AG04449 (cell line): ENCODE measurements at regions not wholly inside any gene's neighbourhood (a gene's known extent, or its start where the extent isn't known, plus 50 kb on each side); places are given as distances from the start of the nearest gene placed in this dataset.

Source experiments
- CTCF ChIA-PET: fragments of 350-600 bp; formaldehyde crosslinking; extraction: SDS; loops from one replicate; lab custom pipeline; 2021; ENCODE audit warnings: antibody characterized with exemption; lab: Yijun Ruan, JAX
- POLR2A ChIA-PET: fragments of 400-600, 350-600 bp; formaldehyde crosslinking; extraction: SDS; loops from one replicate; lab custom pipeline; 2020; ENCODE audit warnings: antibody characterized with exemption, inconsistent platforms; lab: Yijun Ruan, JAX
- DNase-seq: peaks from one replicate; pipeline ENCODE4 v3.0.0-alpha.2; 2010; ENCODE audit warnings: low read depth, low spot score
- H3K4me3 ChIP-seq: 2 replicates; pipeline ENCODE4 v1.5.1; 2011; ENCODE audit warnings: low read depth, mild to moderate bottlenecking, control low read depth, low read length
- TF ChIP-seq, protein P1 (sequence below): IDR thresholded peaks from one replicate; pipeline ENCODE4 v1.5.1; 2011; ENCODE audit warnings: mild to moderate bottlenecking, moderate library complexity, low read length, control low read depth, inconsistent platforms; ENCODE audit not compliant: insufficient read depth; ENCODE audit errors: missing control alignments

DNA sequence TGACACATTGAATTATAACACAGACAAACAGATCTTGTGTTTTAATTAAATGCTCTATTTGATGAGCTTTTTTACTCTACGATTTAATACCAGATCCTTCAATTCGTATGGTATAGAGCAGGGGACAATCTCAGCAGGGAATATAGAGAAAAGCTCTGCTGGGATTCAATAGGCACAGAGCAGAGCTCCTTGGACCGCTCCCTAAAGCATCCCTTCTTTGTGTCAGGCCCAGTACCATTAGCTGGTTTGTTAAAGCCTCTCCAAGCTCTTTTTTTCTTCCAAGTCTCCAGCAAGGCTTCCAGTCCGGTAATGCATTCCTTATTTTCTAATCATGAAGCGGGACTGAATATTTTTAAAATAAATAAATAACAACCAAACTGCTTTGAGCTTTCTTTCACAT lies 466.0 kb downstream of the NR4A2 start:
- ChIA-PET POLR2A (no interaction called here), CTCF (interaction anchor here (0.6 kb wide), 1 partner anchor 813 kb away, joined by 3 read pairs; no protein-coding TSS in a partner anchor)
- TF ChIP-seq, protein P1, sequence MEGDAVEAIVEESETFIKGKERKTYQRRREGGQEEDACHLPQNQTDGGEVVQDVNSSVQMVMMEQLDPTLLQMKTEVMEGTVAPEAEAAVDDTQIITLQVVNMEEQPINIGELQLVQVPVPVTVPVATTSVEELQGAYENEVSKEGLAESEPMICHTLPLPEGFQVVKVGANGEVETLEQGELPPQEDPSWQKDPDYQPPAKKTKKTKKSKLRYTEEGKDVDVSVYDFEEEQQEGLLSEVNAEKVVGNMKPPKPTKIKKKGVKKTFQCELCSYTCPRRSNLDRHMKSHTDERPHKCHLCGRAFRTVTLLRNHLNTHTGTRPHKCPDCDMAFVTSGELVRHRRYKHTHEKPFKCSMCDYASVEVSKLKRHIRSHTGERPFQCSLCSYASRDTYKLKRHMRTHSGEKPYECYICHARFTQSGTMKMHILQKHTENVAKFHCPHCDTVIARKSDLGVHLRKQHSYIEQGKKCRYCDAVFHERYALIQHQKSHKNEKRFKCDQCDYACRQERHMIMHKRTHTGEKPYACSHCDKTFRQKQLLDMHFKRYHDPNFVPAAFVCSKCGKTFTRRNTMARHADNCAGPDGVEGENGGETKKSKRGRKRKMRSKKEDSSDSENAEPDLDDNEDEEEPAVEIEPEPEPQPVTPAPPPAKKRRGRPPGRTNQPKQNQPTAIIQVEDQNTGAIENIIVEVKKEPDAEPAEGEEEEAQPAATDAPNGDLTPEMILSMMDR, result no peak
- no peak overlapping the region for H3K4me3 ChIP-seq
- DNase-seq, result no peak

- no peak overlapping the region for H3K4me3 ChIP-seq
- ChIA-PET POLR2A (no interaction called here), CTCF (no interaction called here)
- TF ChIP-seq, protein P1, result no peak
- DNase-seq, result no peak
Measured at GRCh38 chr2:155852156-155852555, 480.4 kb downstream of the NR4A2 start.

GRCh38 chr2:155846259-155846658 lies 486.3 kb downstream of the NR4A2 start:
- no peak for DNase-seq
- no peak overlapping the region for H3K4me3 ChIP-seq

DNA sequence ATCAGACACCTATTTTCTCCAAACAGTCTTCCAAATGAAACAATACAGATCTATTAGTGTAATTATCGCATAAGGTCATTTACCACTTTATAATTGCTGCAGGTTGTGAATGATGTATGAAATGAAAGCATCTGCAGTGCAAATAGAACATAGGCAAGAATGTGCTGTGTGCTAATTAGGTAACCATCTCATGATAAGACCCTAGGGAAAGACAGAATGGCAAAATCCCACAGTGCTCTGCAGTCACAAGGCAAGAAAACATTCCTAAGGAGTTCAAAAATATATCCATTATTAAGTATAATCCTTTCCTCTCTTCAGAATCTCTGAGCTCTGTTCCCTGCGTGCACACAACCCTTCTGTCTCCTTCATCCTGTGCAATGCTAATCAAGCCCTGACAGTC lies 488.1 kb downstream of the NR4A2 start:
- ChIA-PET POLR2A (no interaction called here), CTCF (no interaction called here)
- DNase-seq, result no peak
- TF ChIP-seq, protein P1, result no peak
- H3K4me3 ChIP-seq, result no peak overlapping the region

More at GRCh38 chr2:155846259-155846658, 486.3 kb downstream of the NR4A2 start:
- ChIA-PET CTCF (no interaction called here), POLR2A (no interaction called here)
- TF ChIP-seq, protein P1, result no peak

DNA sequence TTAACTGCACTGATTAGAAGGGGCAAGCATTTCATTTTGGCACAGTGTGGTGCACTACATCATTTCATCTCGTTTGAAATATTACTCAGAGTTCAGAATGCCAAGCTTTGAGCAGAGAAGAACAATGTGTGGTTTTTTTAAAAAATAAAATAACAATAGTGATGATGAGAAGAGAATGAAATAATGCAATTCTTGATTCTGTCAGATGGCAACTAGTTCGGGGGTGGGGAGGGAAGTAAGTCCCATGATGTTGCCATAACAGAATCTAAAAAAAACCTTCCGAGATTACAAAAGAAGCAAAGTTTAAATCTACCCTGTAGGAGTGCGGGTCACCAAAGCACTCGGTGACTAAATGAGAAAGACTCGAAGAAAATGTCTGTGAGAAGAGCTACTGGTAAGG lies 490.4 kb downstream of the NR4A2 start:
- TF ChIP-seq, protein P1, result no peak
- ChIA-PET CTCF (no interaction called here), POLR2A (no interaction called here)
- H3K4me3 ChIP-seq, result no peak overlapping the region
- no peak for DNase-seq

DNA sequence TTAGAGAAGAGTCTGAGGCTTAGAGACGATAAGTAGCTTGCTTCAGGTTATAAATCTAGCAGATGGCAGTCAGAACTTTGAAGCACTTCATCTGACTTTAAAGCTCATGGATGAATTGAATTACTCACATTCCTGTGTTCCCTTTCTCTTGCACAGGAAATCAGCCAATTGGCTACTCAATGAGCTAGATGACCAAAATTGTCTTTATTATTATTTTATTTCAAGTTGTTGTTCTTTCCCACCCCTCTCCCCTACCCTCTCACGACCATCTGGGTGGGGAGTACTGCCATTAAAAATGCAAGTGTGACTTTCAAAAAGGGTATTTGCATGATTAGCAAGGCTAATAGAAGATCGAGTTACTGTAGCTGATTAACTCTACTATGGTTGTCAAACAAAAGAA lies 491.1 kb downstream of the NR4A2 start:
- CTCF ChIA-PET, result no interaction called here
- no peak for DNase-seq
- POLR2A ChIA-PET, result no interaction called here
- TF ChIP-seq, protein P1, result no peak
- no peak overlapping the region for H3K4me3 ChIP-seq
